MM.1S (cell line): ENCODE measurements at regions not wholly inside any gene's neighbourhood (a gene's known extent, or its start where the extent isn't known, plus 50 kb on each side); places are given as distances from the start of the nearest gene placed in this dataset.

ENCODE experiments used
- EZH2 ChIP-seq: fragments of 300-600 bp; sonication (generic); optimal IDR thresholded peaks from 2 replicates; pipeline ENCODE3; 2017; ENCODE audit warnings: low read depth, mild to moderate bottlenecking, antibody characterized with exemption, low read length, mixed read lengths
- TF ChIP-seq, protein P1 (sequence below): fragments of 300-600 bp; sonication (generic); IDR thresholded peaks from 2 replicates; pipeline ENCODE4 v1.5.1; 2016; ENCODE audit warnings: antibody characterized with exemption, low read length, mixed read lengths

DNA sequence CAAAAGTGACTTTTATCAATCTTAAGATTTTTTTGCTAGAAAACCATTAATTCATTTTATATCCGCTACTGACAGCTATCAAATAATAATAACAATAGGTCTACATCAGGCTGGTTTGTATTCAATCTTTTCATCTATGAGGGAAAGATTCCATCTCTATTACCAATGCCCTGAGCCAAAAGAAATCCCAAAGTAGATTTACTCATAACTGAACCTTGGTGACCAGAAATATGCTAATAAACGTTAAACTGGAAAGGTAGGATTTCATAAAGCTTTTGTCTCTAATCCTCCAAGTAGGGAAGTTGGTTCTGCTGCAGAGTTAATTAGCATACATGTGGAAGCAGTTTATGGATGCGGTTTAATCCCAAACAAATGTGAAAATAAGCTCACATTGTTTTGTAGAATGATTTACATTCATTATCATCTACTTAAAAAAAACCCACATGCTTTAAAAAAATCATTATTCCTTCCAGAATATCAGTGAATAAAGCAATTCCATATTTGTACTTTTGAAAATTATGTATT is 715.5 kb downstream of the CETN3 start:
- TF ChIP-seq, protein P1, sequence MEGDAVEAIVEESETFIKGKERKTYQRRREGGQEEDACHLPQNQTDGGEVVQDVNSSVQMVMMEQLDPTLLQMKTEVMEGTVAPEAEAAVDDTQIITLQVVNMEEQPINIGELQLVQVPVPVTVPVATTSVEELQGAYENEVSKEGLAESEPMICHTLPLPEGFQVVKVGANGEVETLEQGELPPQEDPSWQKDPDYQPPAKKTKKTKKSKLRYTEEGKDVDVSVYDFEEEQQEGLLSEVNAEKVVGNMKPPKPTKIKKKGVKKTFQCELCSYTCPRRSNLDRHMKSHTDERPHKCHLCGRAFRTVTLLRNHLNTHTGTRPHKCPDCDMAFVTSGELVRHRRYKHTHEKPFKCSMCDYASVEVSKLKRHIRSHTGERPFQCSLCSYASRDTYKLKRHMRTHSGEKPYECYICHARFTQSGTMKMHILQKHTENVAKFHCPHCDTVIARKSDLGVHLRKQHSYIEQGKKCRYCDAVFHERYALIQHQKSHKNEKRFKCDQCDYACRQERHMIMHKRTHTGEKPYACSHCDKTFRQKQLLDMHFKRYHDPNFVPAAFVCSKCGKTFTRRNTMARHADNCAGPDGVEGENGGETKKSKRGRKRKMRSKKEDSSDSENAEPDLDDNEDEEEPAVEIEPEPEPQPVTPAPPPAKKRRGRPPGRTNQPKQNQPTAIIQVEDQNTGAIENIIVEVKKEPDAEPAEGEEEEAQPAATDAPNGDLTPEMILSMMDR, result no peak
- TF ChIP-seq EZH2, result no peak
